Liver (tissue), 8 donors: ENCODE measurements at regions not wholly inside any gene's neighbourhood (a gene's known extent, or its start where the extent isn't known, plus 50 kb on each side); places are given as distances from the start of the nearest gene placed in this dataset.

Source experiments
- DNase-seq: peaks from one replicate; pipeline ENCODE4 v3.0.0-alpha.2; 2017; ENCODE audit warnings: low spot score
- H3K27ac ChIP-seq, 2 donors: one replicate each; pipeline ENCODE4 v1.7.0; 2013; ENCODE audit warnings: inconsistent platforms in 2 of 2, low read length in 2 of 2, control low read depth in 1 of 2, low read depth in 1 of 2, mild to moderate bottlenecking in 1 of 2
- H3K27me3 ChIP-seq, 4 donors: one replicate each; pipeline versions ENCODE4 v1.6.1 to v1.7.0; 2013; ENCODE audit warnings: low read length in 3 of 4, inconsistent platforms in 1 of 4, mild to moderate bottlenecking in 1 of 4, moderate library complexity in 1 of 4; ENCODE audit not compliant: control insufficient read depth in 4 of 4, insufficient read depth in 4 of 4
- H3K36me3 ChIP-seq, 4 donors: one replicate each; pipeline versions ENCODE4 v1.6.1 to v1.7.0; 2013; ENCODE audit warnings: low read length in 3 of 4, mild to moderate bottlenecking in 3 of 4, low read depth in 1 of 4, moderate library complexity in 1 of 4; ENCODE audit not compliant: control insufficient read depth in 4 of 4, insufficient read depth in 3 of 4
- H3K4me1 ChIP-seq, 4 donors: one replicate each; pipeline versions ENCODE4 v1.6.1 to v1.7.0; 2013; ENCODE audit warnings: low read length in 3 of 4, mild to moderate bottlenecking in 3 of 4, moderate library complexity in 1 of 4; ENCODE audit not compliant: control insufficient read depth in 4 of 4, insufficient read depth in 4 of 4
- H3K4me3 ChIP-seq, 3 donors: one replicate each; pipeline versions ENCODE4 v1.6.1 to v1.7.0; 2013; ENCODE audit warnings: low read length in 3 of 3, control low read depth in 1 of 3, low read depth in 1 of 3, mild to moderate bottlenecking in 1 of 3
- H3K9ac ChIP-seq, 2 donors: one replicate each; pipeline ENCODE4 v1.7.0; 2013; ENCODE audit warnings: low read length in 2 of 2, mild to moderate bottlenecking in 2 of 2, moderate library complexity in 2 of 2, control low read depth in 1 of 2, low read depth in 1 of 2
- H3K9me3 ChIP-seq, 4 donors: one replicate each; pipeline versions ENCODE4 v1.6.1 to v1.7.0; 2013; ENCODE audit warnings: low read length in 3 of 4; ENCODE audit not compliant: control insufficient read depth in 4 of 4
- FOXA1 ChIP-seq: IDR thresholded peaks from 2 replicates; pipeline ENCODE4 v1.6.1; 2016; ENCODE audit warnings: antibody characterized with exemption
- FOXA2 ChIP-seq: IDR thresholded peaks from 2 replicates; pipeline ENCODE4 v1.6.1; 2016; ENCODE audit warnings: antibody characterized with exemption
- GABPA ChIP-seq, 2 donors: IDR thresholded peaks in 1 of 2; conservative IDR thresholded peaks in 1 of 2; 2 replicates each; pipeline ENCODE4 v1.6.1; 2016; ENCODE audit warnings: antibody characterized with exemption in 2 of 2, mild to moderate bottlenecking in 1 of 2, moderate library complexity in 1 of 2
- HNF4A ChIP-seq, 2 donors: conservative IDR thresholded peaks; 2 replicates each; pipeline ENCODE4 v1.6.1; 2016; ENCODE audit warnings: antibody characterized with exemption in 2 of 2, mild to moderate bottlenecking in 2 of 2
- HNF4G ChIP-seq: IDR thresholded peaks from 2 replicates; pipeline ENCODE4 v1.6.1; 2016; ENCODE audit warnings: antibody characterized with exemption
- JUND ChIP-seq, 2 donors: IDR thresholded peaks; 2 replicates each; pipeline ENCODE4 v1.6.1; 2016; ENCODE audit warnings: antibody characterized with exemption in 2 of 2
- NR2F2 ChIP-seq: IDR thresholded peaks from 2 replicates; pipeline ENCODE4 v1.6.1; 2016; ENCODE audit warnings: antibody characterized with exemption
- RAD21 ChIP-seq, 2 donors: IDR thresholded peaks; 2 replicates each; pipeline ENCODE4 v1.6.1; 2016; ENCODE audit warnings: antibody characterized with exemption in 2 of 2, mild to moderate bottlenecking in 2 of 2
- RXRA ChIP-seq, 2 donors: IDR thresholded peaks; 2 replicates each; pipeline ENCODE4 v1.6.1; 2017 to 2018; ENCODE audit warnings: antibody characterized with exemption in 2 of 2, mild to moderate bottlenecking in 1 of 2
- SP1 ChIP-seq: IDR thresholded peaks from 2 replicates; pipeline ENCODE4 v1.6.1; 2018; ENCODE audit warnings: antibody characterized with exemption, mild to moderate bottlenecking
- TAF1 ChIP-seq: conservative IDR thresholded peaks from 2 replicates; pipeline ENCODE4 v1.6.1; 2016; ENCODE audit warnings: antibody characterized with exemption, mild to moderate bottlenecking
- YY1 ChIP-seq: IDR thresholded peaks from 2 replicates; pipeline ENCODE4 v1.6.1; 2016; ENCODE audit warnings: antibody characterized with exemption, mild to moderate bottlenecking
- WGBS: extraction: QIAGEN DNeasy Blood & Tissue Kit; methylation state at CpG from one replicate; pipeline ENCODE4 v1.1.7; 2013; 5-methylcytosine and 5-hydroxymethylcytosine counted together
- TF ChIP-seq, protein P1 (sequence below): IDR thresholded peaks from 2 replicates; pipeline ENCODE4 v1.6.1; 2016; ENCODE audit warnings: antibody characterized with exemption
- TF ChIP-seq, protein P2 (sequence below): fragments of 150-350 bp; IDR thresholded peaks from 2 replicates; pipeline ENCODE4 v1.5.1; 2017; ENCODE audit warnings: improper control_type of control experiment, low read depth, low read length; ENCODE audit not compliant: missing input control
- TF ChIP-seq, protein P3 (sequence below): IDR thresholded peaks from 2 replicates; pipeline ENCODE4 v1.6.1; 2016; ENCODE audit warnings: antibody characterized with exemption, mild to moderate bottlenecking
- donor health status: healthy.
- donor health status: healthy.
- donor health status: healthy.
- donor health status: healthy.
- donor health status: healthy.

DNA sequence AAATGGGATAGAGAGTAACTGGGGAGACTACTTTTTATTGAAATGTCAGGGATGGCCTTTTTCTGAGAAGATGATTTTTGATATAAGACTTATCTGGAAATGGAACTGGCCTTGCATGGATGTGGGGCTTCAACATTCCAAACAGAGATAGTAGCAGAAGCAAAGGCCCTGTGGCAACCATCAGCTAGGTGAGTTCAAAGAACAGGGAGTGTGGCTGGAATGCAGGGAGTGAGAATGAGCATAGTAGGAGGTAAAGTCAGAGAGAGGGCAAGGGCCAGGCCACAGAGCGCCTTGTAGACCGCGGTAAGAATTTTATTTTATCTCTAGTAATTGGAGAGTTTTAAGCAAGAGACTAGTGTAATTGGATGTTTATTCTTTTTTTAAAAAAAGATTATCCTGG, 227.0 kb upstream of the B3GALT2 start:
- H3K4me3 ChIP-seq: no peak overlapping the region
- DNase-seq: no peak
- no peak overlapping the region for H3K9ac ChIP-seq
- WGBS: 96% methylated on average over 3 of the region's 3 CpGs
- TF ChIP-seq, protein P1, sequence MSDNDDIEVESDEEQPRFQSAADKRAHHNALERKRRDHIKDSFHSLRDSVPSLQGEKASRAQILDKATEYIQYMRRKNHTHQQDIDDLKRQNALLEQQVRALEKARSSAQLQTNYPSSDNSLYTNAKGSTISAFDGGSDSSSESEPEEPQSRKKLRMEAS: no peak
- TF ChIP-seq, protein P2, sequence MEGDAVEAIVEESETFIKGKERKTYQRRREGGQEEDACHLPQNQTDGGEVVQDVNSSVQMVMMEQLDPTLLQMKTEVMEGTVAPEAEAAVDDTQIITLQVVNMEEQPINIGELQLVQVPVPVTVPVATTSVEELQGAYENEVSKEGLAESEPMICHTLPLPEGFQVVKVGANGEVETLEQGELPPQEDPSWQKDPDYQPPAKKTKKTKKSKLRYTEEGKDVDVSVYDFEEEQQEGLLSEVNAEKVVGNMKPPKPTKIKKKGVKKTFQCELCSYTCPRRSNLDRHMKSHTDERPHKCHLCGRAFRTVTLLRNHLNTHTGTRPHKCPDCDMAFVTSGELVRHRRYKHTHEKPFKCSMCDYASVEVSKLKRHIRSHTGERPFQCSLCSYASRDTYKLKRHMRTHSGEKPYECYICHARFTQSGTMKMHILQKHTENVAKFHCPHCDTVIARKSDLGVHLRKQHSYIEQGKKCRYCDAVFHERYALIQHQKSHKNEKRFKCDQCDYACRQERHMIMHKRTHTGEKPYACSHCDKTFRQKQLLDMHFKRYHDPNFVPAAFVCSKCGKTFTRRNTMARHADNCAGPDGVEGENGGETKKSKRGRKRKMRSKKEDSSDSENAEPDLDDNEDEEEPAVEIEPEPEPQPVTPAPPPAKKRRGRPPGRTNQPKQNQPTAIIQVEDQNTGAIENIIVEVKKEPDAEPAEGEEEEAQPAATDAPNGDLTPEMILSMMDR: no peak
- TF ChIP-seq FOXA1 (no peak), JUND (IDR thresholded peaks at IDR 0.05) (no peak), TAF1 (no peak), NR2F2 (no peak), HNF4A (conservative IDR thresholded peaks at IDR 0.05) (no peak), SP1 (no peak), YY1 (no peak), FOXA2 (no peak), GABPA (IDR thresholded peaks at IDR 0.05 in 1 of 2, conservative IDR thresholded peaks at IDR 0.05 in 1 of 2) (no peak), RXRA (IDR thresholded peaks at IDR 0.05) (no peak), HNF4G (no peak)
- TF ChIP-seq, protein P3, sequence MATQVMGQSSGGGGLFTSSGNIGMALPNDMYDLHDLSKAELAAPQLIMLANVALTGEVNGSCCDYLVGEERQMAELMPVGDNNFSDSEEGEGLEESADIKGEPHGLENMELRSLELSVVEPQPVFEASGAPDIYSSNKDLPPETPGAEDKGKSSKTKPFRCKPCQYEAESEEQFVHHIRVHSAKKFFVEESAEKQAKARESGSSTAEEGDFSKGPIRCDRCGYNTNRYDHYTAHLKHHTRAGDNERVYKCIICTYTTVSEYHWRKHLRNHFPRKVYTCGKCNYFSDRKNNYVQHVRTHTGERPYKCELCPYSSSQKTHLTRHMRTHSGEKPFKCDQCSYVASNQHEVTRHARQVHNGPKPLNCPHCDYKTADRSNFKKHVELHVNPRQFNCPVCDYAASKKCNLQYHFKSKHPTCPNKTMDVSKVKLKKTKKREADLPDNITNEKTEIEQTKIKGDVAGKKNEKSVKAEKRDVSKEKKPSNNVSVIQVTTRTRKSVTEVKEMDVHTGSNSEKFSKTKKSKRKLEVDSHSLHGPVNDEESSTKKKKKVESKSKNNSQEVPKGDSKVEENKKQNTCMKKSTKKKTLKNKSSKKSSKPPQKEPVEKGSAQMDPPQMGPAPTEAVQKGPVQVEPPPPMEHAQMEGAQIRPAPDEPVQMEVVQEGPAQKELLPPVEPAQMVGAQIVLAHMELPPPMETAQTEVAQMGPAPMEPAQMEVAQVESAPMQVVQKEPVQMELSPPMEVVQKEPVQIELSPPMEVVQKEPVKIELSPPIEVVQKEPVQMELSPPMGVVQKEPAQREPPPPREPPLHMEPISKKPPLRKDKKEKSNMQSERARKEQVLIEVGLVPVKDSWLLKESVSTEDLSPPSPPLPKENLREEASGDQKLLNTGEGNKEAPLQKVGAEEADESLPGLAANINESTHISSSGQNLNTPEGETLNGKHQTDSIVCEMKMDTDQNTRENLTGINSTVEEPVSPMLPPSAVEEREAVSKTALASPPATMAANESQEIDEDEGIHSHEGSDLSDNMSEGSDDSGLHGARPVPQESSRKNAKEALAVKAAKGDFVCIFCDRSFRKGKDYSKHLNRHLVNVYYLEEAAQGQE: no peak
- H3K27ac ChIP-seq: no peak overlapping the region
- H3K27me3 ChIP-seq: no peaks in the 10 kb centered on the region
- no peaks in the 10 kb centered on the region for H3K36me3 ChIP-seq
- H3K9me3 ChIP-seq: no peaks in the 10 kb centered on the region
- H3K4me1 ChIP-seq: peaks cover 0 to 6% (median 2%) of the 10 kb centered on the region in 4 donors

DNA sequence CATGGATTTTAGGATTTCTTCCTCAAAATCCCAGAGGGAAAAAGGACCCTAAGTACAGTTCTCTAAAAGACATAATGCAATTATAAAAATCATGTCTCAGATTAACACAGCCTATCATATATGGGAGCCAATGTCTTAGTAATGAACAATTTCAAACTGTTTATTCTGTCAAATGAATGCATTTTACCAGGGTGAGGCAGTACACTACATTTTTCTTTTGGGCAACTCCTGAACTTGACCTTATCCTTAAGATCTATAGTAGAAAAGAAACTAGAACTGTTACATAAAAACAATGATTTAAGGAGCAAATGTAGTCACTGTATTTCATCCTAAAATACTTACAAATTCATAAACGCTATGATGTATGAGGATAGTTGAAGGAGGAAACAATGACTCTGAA, 226.3 kb upstream of the B3GALT2 start:
- Histone ChIP-seq H3K9me3 (no peaks in the 10 kb centered on the region), H3K27ac (no peak overlapping the region), H3K4me1 (peaks cover 0 to under 1% (median 0%) of the 10 kb centered on the region in 4 donors), H3K9ac (no peak overlapping the region), H3K4me3 (no peak overlapping the region), H3K27me3 (no peaks in the 10 kb centered on the region), H3K36me3 (no peaks in the 10 kb centered on the region)
- DNase-seq: no peak
- 97% methylated on average over 1 of the region's 1 CpG for WGBS
- TF ChIP-seq FOXA2 (no peak), HNF4A (conservative IDR thresholded peaks at IDR 0.05) (no peak), SP1 (no peak), NR2F2 (no peak), RAD21 (IDR thresholded peaks at IDR 0.05) (no peak), YY1 (no peak), FOXA1 (no peak), HNF4G (no peak)
